Bronchial epithelial cell (primary cell): ENCODE measurements at regions not wholly inside any gene's neighbourhood (a gene's known extent, or its start where the extent isn't known, plus 50 kb on each side); places are given as distances from the start of the nearest gene placed in this dataset.

Experiments
- DNase-seq: peaks from one replicate; pipeline ENCODE4 v3.0.0-alpha.2; 2010; ENCODE audit warnings: low read depth
- FAIRE-seq: peaks from 2 replicates; lab custom pipeline; 2011; peaks lifted over from hg19 to GRCh38; lab: Jason Lieb, UNC
- H3K27me3 ChIP-seq: 2 replicates; pipeline ENCODE4 v1.5.1; 2011; ENCODE audit warnings: low read length; ENCODE audit not compliant: control insufficient read depth, insufficient read depth
- H3K36me3 ChIP-seq: 2 replicates; pipeline ENCODE4 v1.5.1; 2011; ENCODE audit warnings: low read length; ENCODE audit not compliant: control insufficient read depth, insufficient read depth
- H3K4me3 ChIP-seq: 2 replicates; pipeline ENCODE4 v1.5.1; 2011; ENCODE audit warnings: mild to moderate bottlenecking, low read depth, low read length, control low read depth
- CTCF ChIP-seq: IDR thresholded peaks from 2 replicates; pipeline ENCODE4 v1.5.1; 2011; ENCODE audit warnings: mild to moderate bottlenecking, moderate library complexity, low read length, control low read depth, inconsistent platforms; ENCODE audit not compliant: insufficient read depth, severe bottlenecking

- Histone ChIP-seq H3K36me3 (no peaks in the 10 kb centered on the region), H3K4me3 (no peak overlapping the region), H3K27me3 (no peaks in the 10 kb centered on the region)
- FAIRE-seq: no peak
- DNase-seq: no peak
- no peak for TF ChIP-seq CTCF
Observed at GRCh38 chr1:213908521-213908920, 79.3 kb upstream of the PROX1 start.

GRCh38 chr1:213914392-213914791, 73.4 kb upstream of the PROX1 start:
- Histone ChIP-seq H3K4me3 (no peak overlapping the region), H3K27me3 (no peaks in the 10 kb centered on the region), H3K36me3 (no peaks in the 10 kb centered on the region)
- TF ChIP-seq CTCF: no peak
- FAIRE-seq (no peak), DNase-seq (no peak)

- DNase-seq (no peak), FAIRE-seq (no peak)
- no peaks in the 10 kb centered on the region for H3K27me3 ChIP-seq
- no peak overlapping the region for H3K4me3 ChIP-seq
- H3K36me3 ChIP-seq: no peaks in the 10 kb centered on the region
- no peak for TF ChIP-seq CTCF
Observed at GRCh38 chr1:213921311-213921710, 66.5 kb upstream of the PROX1 start.

GRCh38 chr1:213921712-213922111, 66.1 kb upstream of the PROX1 start:
- Histone ChIP-seq H3K27me3 (no peaks in the 10 kb centered on the region), H3K4me3 (no peak overlapping the region), H3K36me3 (no peaks in the 10 kb centered on the region)
- FAIRE-seq (no peak), DNase-seq (no peak)
- no peak for TF ChIP-seq CTCF

GRCh38 chr1:213925531-213926182, 62.1 kb upstream of the PROX1 start:
- no peak for TF ChIP-seq CTCF
- peaks cover 2% of the 10 kb centered on the region for H3K27me3 ChIP-seq
- DNase-seq: peak; percentile 21
- H3K36me3 ChIP-seq: no peaks in the 10 kb centered on the region
- no peak for FAIRE-seq
- H3K4me3 ChIP-seq: no peak overlapping the region

- FAIRE-seq: no peak
- TF ChIP-seq CTCF: no peak
Observed at GRCh38 chr1:213927846-213928245, 59.9 kb upstream of the PROX1 start.

More at GRCh38 chr1:213927846-213928245, 59.9 kb upstream of the PROX1 start:
- Histone ChIP-seq H3K36me3 (no peaks in the 10 kb centered on the region), H3K27me3 (peaks cover 7% of the 10 kb centered on the region), H3K4me3 (no peak overlapping the region)
- no peak for DNase-seq
